Activated T-helper 2 cell treated with anti-CD3 and anti-CD28 coated beads, Interferon-gamma antibody, Interleukin-2, Interleukin-4, amounts not matched to agents 10 μg/mL and 5 μg/mL and 100 μg/mL, durations not matched to agents 14 hours and 24 hours and 36 hours (primary cell): ENCODE measurements at regions not wholly inside any gene's neighbourhood (a gene's known extent, or its start where the extent isn't known, plus 50 kb on each side); places are given as distances from the start of the nearest gene placed in this dataset.

ENCODE experiments used
- DNase-seq: peaks from one replicate; pipeline ENCODE4 v3.0.0; 2021; ENCODE audit warnings: low spot score
- H3K27ac Mint-ChIP-seq: one replicate; pipeline ENCODE4 v1.8.0; 2021; ENCODE audit warnings: mixed read lengths
- H3K27me3 Mint-ChIP-seq: one replicate; pipeline ENCODE4 v1.8.0; 2021; ENCODE audit warnings: low read depth, mixed read lengths
- H3K36me3 Mint-ChIP-seq: one replicate; pipeline ENCODE4 v1.8.0; 2021; ENCODE audit warnings: low read depth, mixed read lengths
- H3K4me1 Mint-ChIP-seq: one replicate; pipeline ENCODE4 v1.8.0; 2021; ENCODE audit warnings: low read depth, mixed read lengths
- H3K4me3 Mint-ChIP-seq: one replicate; pipeline ENCODE4 v1.8.0; 2021; ENCODE audit warnings: low read depth, mild to moderate bottlenecking, moderate library complexity, mixed read lengths
- H3K9me3 Mint-ChIP-seq: one replicate; pipeline ENCODE4 v1.8.0; 2021; ENCODE audit warnings: mixed read lengths
- intact Hi-C: fragments of 100-400 bp; cut with micrococcal nuclease; formaldehyde crosslinking; loops from one replicate; pipeline ENCODE4 v1.15.1; 2023

GRCh38 chr15:62822228-62822627, 220.3 kb upstream of the TPM1 start:
- Mint-ChIP-seq H3K27ac (no peak overlapping the region), H3K36me3 (no peaks in the 10 kb centered on the region), H3K27me3 (peaks cover 16% of the 10 kb centered on the region), H3K9me3 (no peaks in the 10 kb centered on the region), H3K4me3 (no peak overlapping the region), H3K4me1 (no peaks in the 10 kb centered on the region)
- intact Hi-C loops: no loop called here
- DNase-seq: no peak

DNA sequence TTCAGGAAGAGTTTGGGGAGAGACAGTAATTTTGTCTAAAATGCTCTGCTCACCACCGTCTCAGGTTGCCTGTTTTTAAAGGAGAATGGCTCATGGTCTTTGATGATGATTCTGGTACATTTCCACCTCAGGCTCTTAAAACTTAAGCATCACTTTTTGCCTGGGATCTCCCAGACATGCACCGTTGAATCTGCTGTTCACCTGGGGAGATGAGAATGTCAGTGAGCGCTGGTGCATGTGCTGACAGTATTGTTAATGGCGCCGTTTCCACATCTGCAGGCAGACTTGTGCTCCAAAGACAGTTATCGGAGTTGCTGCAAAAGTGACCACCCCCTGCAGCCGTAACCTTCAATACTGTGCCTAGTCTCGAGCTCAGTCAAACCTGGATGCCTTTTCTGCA, 219.0 kb upstream of the TPM1 start:
- Mint-ChIP-seq H3K36me3 (no peaks in the 10 kb centered on the region), H3K27me3 (peaks cover 11% of the 10 kb centered on the region), H3K4me1 (no peaks in the 10 kb centered on the region), H3K4me3 (no peak overlapping the region), H3K27ac (no peak overlapping the region), H3K9me3 (no peaks in the 10 kb centered on the region)
- no peak for DNase-seq
- intact Hi-C loops: no loop called here

DNA sequence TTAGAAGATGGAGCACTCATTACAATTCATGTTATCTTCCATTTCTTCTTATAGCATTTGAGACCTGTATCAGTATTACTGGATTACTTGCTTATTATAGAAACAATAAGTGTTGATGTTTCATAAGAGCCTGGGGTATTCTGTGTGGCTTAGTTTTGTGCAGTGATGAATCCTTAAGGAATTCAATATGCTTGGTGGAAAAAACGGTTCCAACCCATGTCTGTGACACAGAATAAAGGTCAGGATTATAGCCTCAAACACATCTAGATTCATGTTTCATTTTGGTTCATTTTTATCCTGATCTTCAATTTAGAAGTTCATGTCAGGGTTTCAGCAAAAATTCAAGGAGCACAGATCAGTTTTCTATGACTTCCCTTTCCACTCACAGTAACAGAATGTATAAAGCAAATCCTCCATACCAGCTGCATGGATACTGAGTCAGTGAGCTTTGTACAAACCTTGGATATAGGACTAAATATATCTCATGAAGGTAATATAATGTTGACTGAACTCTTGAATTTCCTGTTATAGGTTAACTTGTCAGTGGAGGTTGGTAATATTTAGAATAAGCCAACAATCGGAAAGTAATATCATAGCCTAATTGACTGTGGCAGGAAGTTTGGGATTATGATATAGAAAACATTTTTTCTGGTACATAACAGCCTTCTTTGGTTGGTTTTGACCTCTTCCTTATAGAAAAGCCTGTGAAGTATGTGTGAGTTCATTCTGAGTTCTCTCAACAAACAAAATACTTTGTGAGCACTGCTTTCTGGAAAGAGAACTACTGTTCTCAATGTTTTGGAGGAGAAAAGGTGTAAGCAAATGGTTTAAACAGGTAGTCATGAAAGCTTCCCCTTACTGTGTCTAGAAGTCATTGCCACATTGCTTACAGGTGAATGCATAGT, 218.2 kb upstream of the TPM1 start:
- no peaks in the 10 kb centered on the region for H3K36me3 Mint-ChIP-seq
- H3K27me3 Mint-ChIP-seq: peaks cover 11% of the 10 kb centered on the region
- intact Hi-C loops: no loop called here
- DNase-seq: no peak
- H3K4me3 Mint-ChIP-seq: no peak overlapping the region
- H3K9me3 Mint-ChIP-seq: no peaks in the 10 kb centered on the region
- no peaks in the 10 kb centered on the region for H3K4me1 Mint-ChIP-seq
- H3K27ac Mint-ChIP-seq: no peak overlapping the region

DNA sequence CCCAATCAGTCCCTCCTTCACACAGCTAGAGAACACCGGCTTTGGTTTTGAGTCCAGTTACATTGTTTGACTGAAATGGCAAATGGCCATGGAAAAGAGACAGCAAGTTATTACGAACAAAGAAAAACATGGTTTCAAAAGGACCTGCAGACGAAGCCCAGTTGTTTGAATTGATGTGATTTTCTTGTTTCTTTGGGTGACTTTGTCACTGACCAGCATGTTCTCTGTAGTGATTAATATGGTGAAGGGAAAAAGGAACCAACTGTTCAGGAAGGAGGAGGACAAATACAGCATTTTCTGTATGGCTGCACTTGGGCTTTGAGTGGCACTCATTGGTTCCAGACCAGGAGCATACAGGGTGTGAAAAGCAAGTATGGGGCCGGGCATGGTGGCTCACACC, 217.4 kb upstream of the TPM1 start:
- intact Hi-C loops: no loop called here
- no peak overlapping the region for H3K27ac Mint-ChIP-seq
- DNase-seq: no peak
- peaks cover 7% of the 10 kb centered on the region for H3K27me3 Mint-ChIP-seq
- no peaks in the 10 kb centered on the region for H3K4me1 Mint-ChIP-seq
- H3K36me3 Mint-ChIP-seq: no peaks in the 10 kb centered on the region
- no peaks in the 10 kb centered on the region for H3K9me3 Mint-ChIP-seq
- H3K4me3 Mint-ChIP-seq: no peak overlapping the region

DNA sequence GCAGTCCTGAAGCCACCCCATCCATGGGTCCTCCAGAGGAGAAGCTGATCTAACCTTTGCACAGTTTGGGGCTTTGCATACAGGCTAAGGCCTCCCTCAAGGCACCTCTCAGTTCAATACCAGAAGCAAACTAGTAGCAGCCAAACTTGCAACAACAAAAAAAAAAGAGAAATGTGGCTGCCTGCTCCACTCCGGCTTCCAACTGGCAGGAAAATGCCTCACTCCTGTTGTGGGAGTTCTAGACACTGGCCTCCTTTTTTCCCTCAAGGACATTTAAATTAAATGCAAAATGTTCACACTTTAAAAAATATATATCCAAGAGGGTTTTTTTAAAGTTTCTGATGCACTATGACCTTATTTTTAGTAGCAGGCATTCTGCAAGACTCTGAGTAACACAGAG, 216.0 kb upstream of the TPM1 start:
- no peaks in the 10 kb centered on the region for H3K36me3 Mint-ChIP-seq
- peaks cover 7% of the 10 kb centered on the region for H3K27me3 Mint-ChIP-seq
- no peaks in the 10 kb centered on the region for H3K9me3 Mint-ChIP-seq
- DNase-seq: no peak
- no peaks in the 10 kb centered on the region for H3K4me1 Mint-ChIP-seq
- H3K27ac Mint-ChIP-seq: no peak overlapping the region
- H3K4me3 Mint-ChIP-seq: no peak overlapping the region
- intact Hi-C loops: no loop called here

DNA sequence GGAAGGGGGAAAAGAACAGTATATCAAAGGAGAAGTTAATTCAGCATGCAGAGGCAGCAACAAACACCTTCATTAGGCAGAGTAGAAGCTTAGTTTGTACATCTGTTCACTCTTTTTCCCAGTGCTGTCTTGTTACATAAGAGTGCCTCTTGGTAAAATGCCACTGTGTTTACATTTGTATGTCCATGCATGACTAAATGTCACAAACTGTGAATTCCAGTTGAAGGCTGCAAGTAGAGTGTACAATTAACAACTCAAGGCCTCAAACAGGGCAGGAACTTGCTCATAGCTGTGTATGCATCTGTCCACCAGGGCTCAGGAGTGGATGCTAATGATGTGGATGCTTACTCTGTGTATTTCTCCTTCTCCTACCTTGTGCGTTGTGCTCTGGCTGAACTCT, 214.2 kb upstream of the TPM1 start:
- no peaks in the 10 kb centered on the region for H3K4me1 Mint-ChIP-seq
- intact Hi-C loops: no loop called here
- no peaks in the 10 kb centered on the region for H3K9me3 Mint-ChIP-seq
- H3K27me3 Mint-ChIP-seq: peaks cover 5% of the 10 kb centered on the region
- H3K4me3 Mint-ChIP-seq: no peak overlapping the region
- H3K27ac Mint-ChIP-seq: no peak overlapping the region
- DNase-seq: no peak
- H3K36me3 Mint-ChIP-seq: no peaks in the 10 kb centered on the region

GRCh38 chr15:62832231-62832630, 210.3 kb upstream of the TPM1 start:
- Mint-ChIP-seq H3K4me1 (no peaks in the 10 kb centered on the region), H3K27me3 (peaks cover under 1% of the 10 kb centered on the region), H3K36me3 (no peaks in the 10 kb centered on the region), H3K9me3 (no peaks in the 10 kb centered on the region), H3K4me3 (no peak overlapping the region), H3K27ac (no peak overlapping the region)
- no peak for DNase-seq
- intact Hi-C loops: no loop called here

DNA sequence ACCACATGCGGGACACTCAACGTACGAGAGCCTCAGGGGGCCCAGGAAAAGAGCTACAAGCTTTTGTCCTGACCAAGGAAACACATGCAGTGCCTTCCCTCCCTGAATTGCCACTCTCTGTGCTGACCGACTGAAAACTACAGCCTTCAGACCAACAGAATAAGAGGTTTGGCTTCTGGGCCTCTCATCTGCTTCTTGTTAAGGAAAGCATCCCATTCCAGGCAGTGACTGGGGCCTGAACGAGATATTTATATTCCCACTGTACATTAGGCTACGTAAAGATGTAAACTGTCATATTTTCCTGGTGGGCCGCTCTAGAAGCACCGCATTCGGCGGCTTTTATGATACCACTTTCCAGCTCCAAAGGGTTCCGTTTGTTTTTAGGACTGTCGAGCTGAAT, 208.9 kb upstream of the TPM1 start:
- DNase-seq: no peak

GRCh38 chr15:62834686-62835329, 207.7 kb upstream of the TPM1 start:
- H3K4me3 Mint-ChIP-seq: no peak overlapping the region
- DNase-seq: no peak
- H3K27ac Mint-ChIP-seq: no peak overlapping the region
- no peaks in the 10 kb centered on the region for H3K27me3 Mint-ChIP-seq
- no peaks in the 10 kb centered on the region for H3K9me3 Mint-ChIP-seq
- intact Hi-C loops: no loop called here
- no peaks in the 10 kb centered on the region for H3K4me1 Mint-ChIP-seq
- no peaks in the 10 kb centered on the region for H3K36me3 Mint-ChIP-seq

More for the DNA sequence above, 208.9 kb upstream of the TPM1 start:
- no peaks in the 10 kb centered on the region for H3K27me3 Mint-ChIP-seq
- H3K27ac Mint-ChIP-seq: no peak overlapping the region
- intact Hi-C loops: no loop called here
- H3K9me3 Mint-ChIP-seq: no peaks in the 10 kb centered on the region
- H3K4me3 Mint-ChIP-seq: no peak overlapping the region
- no peaks in the 10 kb centered on the region for H3K4me1 Mint-ChIP-seq
- no peaks in the 10 kb centered on the region for H3K36me3 Mint-ChIP-seq

GRCh38 chr15:62835351-62835750, 207.2 kb upstream of the TPM1 start:
- no peak for DNase-seq
- Mint-ChIP-seq H3K4me1 (no peaks in the 10 kb centered on the region), H3K36me3 (no peaks in the 10 kb centered on the region), H3K27ac (no peak overlapping the region), H3K4me3 (no peak overlapping the region), H3K27me3 (no peaks in the 10 kb centered on the region), H3K9me3 (no peaks in the 10 kb centered on the region)
- intact Hi-C loops: no loop called here

DNA sequence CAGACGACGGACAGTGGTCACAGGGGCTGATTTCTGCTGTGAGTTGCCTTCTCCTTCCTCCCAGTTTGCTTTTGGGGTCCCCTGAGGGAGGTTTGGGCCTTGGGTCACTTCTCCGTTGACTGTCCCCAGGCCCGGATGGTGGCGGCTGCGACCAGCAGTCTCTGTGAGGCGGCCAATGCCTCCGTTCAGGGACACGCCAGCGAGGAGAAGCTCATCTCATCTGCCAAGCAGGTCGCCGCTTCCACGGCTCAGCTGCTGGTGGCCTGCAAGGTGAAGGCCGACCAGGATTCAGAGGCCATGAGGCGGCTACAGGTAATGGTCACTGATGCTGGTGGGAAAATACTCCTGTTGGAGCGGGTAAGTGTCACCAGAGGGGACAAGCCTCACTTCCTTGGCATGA, 206.8 kb upstream of the TPM1 start:
- intact Hi-C loops: no loop called here

GRCh38 chr15:62840526-62841268, 201.8 kb upstream of the TPM1 start:
- Mint-ChIP-seq H3K9me3 (no peaks in the 10 kb centered on the region), H3K4me1 (no peaks in the 10 kb centered on the region), H3K27me3 (no peaks in the 10 kb centered on the region), H3K27ac (no peak overlapping the region), H3K36me3 (no peaks in the 10 kb centered on the region), H3K4me3 (no peak overlapping the region)
- intact Hi-C loops: no loop called here
- no peak for DNase-seq

More for the DNA sequence above, 206.8 kb upstream of the TPM1 start:
- no peaks in the 10 kb centered on the region for H3K9me3 Mint-ChIP-seq
- H3K4me1 Mint-ChIP-seq: no peaks in the 10 kb centered on the region
- DNase-seq: no peak
- H3K36me3 Mint-ChIP-seq: no peaks in the 10 kb centered on the region
- no peak overlapping the region for H3K4me3 Mint-ChIP-seq
- no peaks in the 10 kb centered on the region for H3K27me3 Mint-ChIP-seq
- H3K27ac Mint-ChIP-seq: no peak overlapping the region

- Mint-ChIP-seq H3K27ac (no peak overlapping the region), H3K9me3 (no peaks in the 10 kb centered on the region), H3K36me3 (no peaks in the 10 kb centered on the region), H3K4me3 (no peak overlapping the region), H3K4me1 (no peaks in the 10 kb centered on the region), H3K27me3 (no peaks in the 10 kb centered on the region)
- intact Hi-C loops: no loop called here
- no peak for DNase-seq
These were observed 201.3 kb upstream of the TPM1 start for GRCh38 chr15:62841269-62841628.
